SK-N-SH treated with all-trans-retinoic acid at 6 μM for 48 hours (cell line): ENCODE measurements at regions not wholly inside any gene's neighbourhood (a gene's known extent, or its start where the extent isn't known, plus 50 kb on each side); places are given as distances from the start of the nearest gene placed in this dataset.

Experiments used
- ATAC-seq: fragments of 200-7000 bp; cut with Tn5 transposase; 3 replicates; pipeline ENCODE4 v1.9.1; 2020; ENCODE audit warnings: mild to moderate bottlenecking, moderate library complexity
- ARNTL ChIP-seq: fragments of 450-650 bp; formaldehyde crosslinking; IDR thresholded peaks from 2 replicates; pipeline ENCODE4 v1.5.0; 2020; ENCODE audit warnings: low read depth, mild to moderate bottlenecking, moderate library complexity, borderline replicate concordance
- CREB5 ChIP-seq: fragments of 250-450 bp; sonication (Bioruptor Pico); IDR thresholded peaks from 2 replicates; pipeline ENCODE4 v1.5.1; 2020; ENCODE audit warnings: low read depth, mild to moderate bottlenecking, moderate library complexity
- CSDC2 ChIP-seq: fragments of 250-450 bp; sonication (Bioruptor Pico); IDR thresholded peaks from 2 replicates; pipeline ENCODE4 v1.5.0; 2020; ENCODE audit warnings: mild to moderate bottlenecking, moderate library complexity
- CSRNP3 ChIP-seq: fragments of 250-450 bp; sonication (Bioruptor Pico); IDR thresholded peaks from 2 replicates; pipeline ENCODE4 v1.5.1; 2021; ENCODE audit warnings: mild to moderate bottlenecking, moderate library complexity
- ESRRG ChIP-seq: fragments of 250-450 bp; sonication (Bioruptor Pico); IDR thresholded peaks from 2 replicates; pipeline ENCODE4 v1.6.1; 2021; ENCODE audit warnings: mild to moderate bottlenecking
- GLIS3 ChIP-seq: fragments of 250-450 bp; sonication (Bioruptor Pico); IDR thresholded peaks from 2 replicates; pipeline ENCODE4 v1.5.0; 2020; ENCODE audit warnings: mild to moderate bottlenecking, moderate library complexity
- ISL1 ChIP-seq: fragments of 250-450 bp; sonication (Bioruptor Pico); IDR thresholded peaks from 2 replicates; pipeline ENCODE4 v2.1.2; 2022; ENCODE audit warnings: mild to moderate bottlenecking, moderate library complexity
- OSR1 ChIP-seq: fragments of 250-450 bp; sonication (Bioruptor Pico); IDR thresholded peaks from 2 replicates; pipeline ENCODE4 v1.8.0; 2022; ENCODE audit warnings: moderate library complexity, mild to moderate bottlenecking, inconsistent platforms
- PATZ1 ChIP-seq: fragments of 250-450 bp; sonication (Bioruptor Pico); IDR thresholded peaks from 2 replicates; pipeline ENCODE4 v1.8.0; 2020; ENCODE audit warnings: mild to moderate bottlenecking, moderate library complexity, borderline replicate concordance
- POU6F1 ChIP-seq: fragments of 250-450 bp; sonication (Bioruptor Pico); IDR thresholded peaks from 2 replicates; pipeline ENCODE4 v1.8.0; 2021; ENCODE audit warnings: low read depth, mild to moderate bottlenecking, moderate library complexity, borderline replicate concordance
- PPARA ChIP-seq: fragments of 250-450 bp; sonication (Bioruptor Pico); IDR thresholded peaks from 2 replicates; pipeline ENCODE4 v1.5.0; 2020; ENCODE audit warnings: mild to moderate bottlenecking, borderline replicate concordance
- RARB ChIP-seq: fragments of 250-450 bp; sonication (Bioruptor Pico); IDR thresholded peaks from 2 replicates; pipeline ENCODE4 v1.8.0; 2021; ENCODE audit warnings: mild to moderate bottlenecking, moderate library complexity
- SNAI2 ChIP-seq: fragments of 250-450 bp; sonication (Bioruptor Pico); IDR thresholded peaks from 2 replicates; pipeline ENCODE4 v1.5.0; 2020; ENCODE audit warnings: mild to moderate bottlenecking, moderate library complexity
- TCF4 ChIP-seq: fragments of 250-450 bp; sonication (Bioruptor Pico); IDR thresholded peaks from 2 replicates; pipeline ENCODE4 v1.8.0; 2021; ENCODE audit warnings: mild to moderate bottlenecking, moderate library complexity, borderline replicate concordance
- TOX ChIP-seq: fragments of 250-450 bp; sonication (Bioruptor Pico); IDR thresholded peaks from 2 replicates; pipeline ENCODE4 v1.8.0; 2021; ENCODE audit warnings: mild to moderate bottlenecking, moderate library complexity, borderline replicate concordance
- ZC3H10 ChIP-seq: fragments of 250-450 bp; sonication (Bioruptor Pico); IDR thresholded peaks from 2 replicates; pipeline ENCODE4 v1.5.1; 2021; ENCODE audit warnings: mild to moderate bottlenecking, moderate library complexity
- ZFP3 ChIP-seq: fragments of 250-450 bp; sonication (Bioruptor Pico); IDR thresholded peaks from 2 replicates; pipeline ENCODE4 v1.5.0; 2020; ENCODE audit warnings: mild to moderate bottlenecking, moderate library complexity
- ZFP30 ChIP-seq: fragments of 450-650 bp; formaldehyde crosslinking; IDR thresholded peaks from 2 replicates; pipeline ENCODE4 v1.5.0; 2022; ENCODE audit warnings: mild to moderate bottlenecking, moderate library complexity
- ZNF565 ChIP-seq: fragments of 450-650 bp; formaldehyde crosslinking; conservative IDR thresholded peaks from 2 replicates; pipeline ENCODE4 v1.5.0; 2020; ENCODE audit warnings: low read depth, mild to moderate bottlenecking, moderate library complexity
- ZNF70 ChIP-seq: fragments of 450-650 bp; formaldehyde crosslinking; IDR thresholded peaks from 2 replicates; pipeline ENCODE4 v1.5.0; 2020; ENCODE audit warnings: mild to moderate bottlenecking, moderate library complexity
- ZNF8 ChIP-seq: fragments of 450-650 bp; formaldehyde crosslinking; IDR thresholded peaks from 2 replicates; pipeline ENCODE4 v1.5.0; 2020; ENCODE audit warnings: mild to moderate bottlenecking, moderate library complexity

- no peak for ATAC-seq
Measured at GRCh38 chr3:29070959-29071634, 209.8 kb upstream of the RBMS3 start.

GRCh38 chr3:29072611-29073010, 208.3 kb upstream of the RBMS3 start:
- ATAC-seq, result no peak
- TF ChIP-seq PPARA (CRISPR knock-in tag) (no peak), ZNF565 (CRISPR knock-in tag) (no peak), ZFP30 (no peak), CSRNP3 (no peak), RARB (CRISPR knock-in tag) (no peak), CSDC2 (CRISPR knock-in tag) (no peak), ISL1 (CRISPR knock-in tag) (no peak), TOX (CRISPR knock-in tag) (no peak), PATZ1 (CRISPR knock-in tag) (no peak), ZNF8 (CRISPR knock-in tag) (no peak), OSR1 (CRISPR knock-in tag) (no peak), POU6F1 (no peak), ZNF70 (CRISPR knock-in tag) (no peak), GLIS3 (CRISPR knock-in tag) (no peak), ZFP3 (no peak), SNAI2 (no peak), ARNTL (CRISPR knock-in tag) (no peak), ZC3H10 (CRISPR knock-in tag) (no peak), CREB5 (CRISPR knock-in tag) (no peak)

More at GRCh38 chr3:29070959-29071634, 209.8 kb upstream of the RBMS3 start:
- no peak for TF ChIP-seq TCF4 (CRISPR knock-in tag)
- TF ChIP-seq ARNTL (CRISPR knock-in tag), result no peak
- TF ChIP-seq OSR1 (CRISPR knock-in tag), result no peak
- no peak for TF ChIP-seq ZFP30
- no peak for TF ChIP-seq PATZ1 (CRISPR knock-in tag)
- TF ChIP-seq ZNF70 (CRISPR knock-in tag), result no peak
- no peak for TF ChIP-seq GLIS3 (CRISPR knock-in tag)
- no peak for TF ChIP-seq SNAI2
- no peak for TF ChIP-seq CSRNP3
- no peak for TF ChIP-seq ZNF8 (CRISPR knock-in tag)
- no peak for TF ChIP-seq ESRRG
- no peak for TF ChIP-seq ZFP3
- TF ChIP-seq CREB5 (CRISPR knock-in tag), result no peak
- no peak for TF ChIP-seq PPARA (CRISPR knock-in tag)
- no peak for TF ChIP-seq CSDC2 (CRISPR knock-in tag)
- no peak for TF ChIP-seq ISL1 (CRISPR knock-in tag)
- TF ChIP-seq ZNF565 (CRISPR knock-in tag), result no peak
